Activated CD8-positive, alpha-beta T cell treated with anti-CD3 and anti-CD28 coated beads, Interleukin-2, amount 10 ng/mL, durations not matched to agents 7 days and 5 days (primary cell): ENCODE measurements at regions not wholly inside any gene's neighbourhood (a gene's known extent, or its start where the extent isn't known, plus 50 kb on each side); places are given as distances from the start of the nearest gene placed in this dataset.

Source experiments
- ATAC-seq: fragments of 150-1000 bp; cut with Tn5 transposase; one replicate; pipeline ENCODE4 v1.10.0; 2021; ENCODE audit warnings: moderate library complexity
- CTCF ChIA-PET: fragments of 350-600 bp; sonication (Branson Sonifier 250); formaldehyde crosslinking; loops from one replicate; lab custom pipeline; 2021; ENCODE audit warnings: antibody characterized with exemption; lab: Charles Lee
- POLR2A ChIA-PET: fragments of 350-600 bp; sonication (Branson Sonifier 250); formaldehyde crosslinking; loops from one replicate; lab custom pipeline; 2021; ENCODE audit warnings: antibody characterized with exemption; lab: Charles Lee
- DNase-seq: peaks from one replicate; pipeline ENCODE4 v3.0.0-alpha.2; 2020
- H3K27ac Mint-ChIP-seq: one replicate; pipeline ENCODE4 v1.8.0; 2021; ENCODE audit warnings: mild to moderate bottlenecking, mixed read lengths
- H3K27me3 Mint-ChIP-seq: one replicate; pipeline ENCODE4 v1.8.0; 2021; ENCODE audit warnings: low read depth, mixed read lengths
- H3K36me3 Mint-ChIP-seq: one replicate; pipeline ENCODE4 v1.8.0; 2021; ENCODE audit warnings: low read depth, mixed read lengths
- H3K4me1 Mint-ChIP-seq: one replicate; pipeline ENCODE4 v1.8.0; 2021; ENCODE audit warnings: low read depth, mixed read lengths
- H3K4me3 Mint-ChIP-seq: one replicate; pipeline ENCODE4 v1.8.0; 2021; ENCODE audit warnings: mild to moderate bottlenecking, mixed read lengths
- H3K9me3 Mint-ChIP-seq: one replicate; pipeline ENCODE4 v1.8.0; 2022; ENCODE audit warnings: mixed read lengths; ENCODE audit not compliant: insufficient read depth

- Mint-ChIP-seq H3K9me3 (no peaks in the 10 kb centered on the region), H3K4me3 (no peak overlapping the region), H3K27ac (no peak overlapping the region), H3K4me1 (peaks cover 8% of the 10 kb centered on the region), H3K36me3 (no peaks in the 10 kb centered on the region), H3K27me3 (peaks cover 4% of the 10 kb centered on the region)
- POLR2A ChIA-PET: interaction anchor here (0.9 kb wide), 1 partner anchor 8 kb away, joined by 4 read pairs; no protein-coding TSS in a partner anchor
- ATAC-seq: no peak
- CTCF ChIA-PET: no interaction called here
- no peak for DNase-seq
Observed at GRCh38 chr2:144582651-144583380, 62.9 kb upstream of the ZEB2 start.

DNA sequence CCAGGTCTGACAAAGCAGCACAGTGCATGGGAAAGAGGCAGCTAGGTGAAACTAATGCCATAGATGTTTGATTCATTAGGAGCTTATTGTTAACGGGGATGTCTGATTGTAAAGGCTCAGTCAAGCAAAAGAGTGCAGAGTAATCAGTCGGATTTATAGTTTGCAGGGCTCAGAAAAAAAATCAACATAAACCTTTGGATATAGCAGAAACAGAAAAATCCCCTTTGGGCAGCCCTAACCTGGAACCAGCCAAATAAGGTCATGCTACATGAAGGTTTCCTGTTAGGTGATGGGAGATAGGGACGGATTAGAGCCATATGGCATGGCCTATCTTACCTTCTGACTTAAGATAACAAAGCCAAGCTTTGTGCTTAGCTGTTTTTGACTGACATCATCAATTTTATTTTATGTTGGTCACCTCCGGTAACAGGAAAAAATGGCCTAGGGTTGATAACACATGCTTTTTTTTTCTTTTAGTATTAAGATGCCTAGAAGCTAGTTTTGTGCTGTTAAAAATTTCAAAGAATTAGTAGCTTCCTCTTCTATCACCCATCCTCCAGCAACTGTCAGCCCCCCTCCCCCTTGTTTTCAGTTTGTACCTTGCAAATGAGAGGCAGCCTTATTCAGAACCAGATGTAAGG is 60.7 kb upstream of the ZEB2 start:
- ChIA-PET CTCF (interaction anchor here (0.7 kb wide), 1 partner anchor 13 kb away, joined by 3 read pairs; no protein-coding TSS in a partner anchor), POLR2A (interaction anchor here (0.6 kb wide), 1 partner anchor 12 kb away, joined by 4 read pairs; no protein-coding TSS in a partner anchor)
- H3K4me3 Mint-ChIP-seq: no peak overlapping the region
- H3K27me3 Mint-ChIP-seq: peaks cover 4% of the 10 kb centered on the region
- H3K27ac Mint-ChIP-seq: no peak overlapping the region
- ATAC-seq (no peak), DNase-seq (no peak)
- no peaks in the 10 kb centered on the region for H3K9me3 Mint-ChIP-seq
- peaks cover 8% of the 10 kb centered on the region for H3K4me1 Mint-ChIP-seq
- H3K36me3 Mint-ChIP-seq: no peaks in the 10 kb centered on the region

- H3K4me3 Mint-ChIP-seq: no peak overlapping the region
- POLR2A ChIA-PET: no interaction called here
- DNase-seq (no peak), ATAC-seq (no peak)
- no peaks in the 10 kb centered on the region for H3K9me3 Mint-ChIP-seq
- no peak overlapping the region for H3K27ac Mint-ChIP-seq
- peaks cover 2% of the 10 kb centered on the region for H3K27me3 Mint-ChIP-seq
- peaks cover 8% of the 10 kb centered on the region for H3K4me1 Mint-ChIP-seq
- CTCF ChIA-PET: interaction anchor here (0.7 kb wide), 1 partner anchor 12 kb away, joined by 3 read pairs; no protein-coding TSS in a partner anchor
- H3K36me3 Mint-ChIP-seq: no peaks in the 10 kb centered on the region
Observed at GRCh38 chr2:144579556-144579955, 59.6 kb upstream of the ZEB2 start.

DNA sequence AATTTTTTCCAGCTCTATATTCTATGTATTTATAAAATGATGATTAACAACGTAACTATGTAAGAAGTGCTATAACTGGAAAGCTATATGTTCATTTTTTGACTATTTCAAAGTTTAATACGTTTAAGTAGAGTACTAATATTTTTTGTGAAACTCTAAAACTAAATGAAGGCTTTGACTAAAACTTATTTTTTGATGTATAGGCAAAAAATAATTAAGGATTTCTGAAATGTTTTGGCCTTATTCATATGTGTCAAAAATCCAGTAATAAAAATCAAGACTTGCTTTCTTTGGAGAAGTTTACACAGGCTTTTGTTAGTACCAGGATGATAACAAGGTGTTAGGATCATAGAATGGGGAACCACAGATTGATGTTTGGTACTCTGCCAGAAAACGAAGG is 58.2 kb upstream of the ZEB2 start:
- ChIA-PET CTCF (interaction anchor here (1.1 kb wide), 1 partner anchor 10 kb away, joined by 3 read pairs; no protein-coding TSS in a partner anchor), POLR2A (no interaction called here)
- Mint-ChIP-seq H3K27me3 (no peaks in the 10 kb centered on the region), H3K36me3 (no peaks in the 10 kb centered on the region), H3K4me1 (peaks cover 2% of the 10 kb centered on the region), H3K9me3 (no peaks in the 10 kb centered on the region), H3K27ac (no peak overlapping the region), H3K4me3 (no peak overlapping the region)
- no peak for ATAC-seq
- DNase-seq: no peak

GRCh38 chr2:144572977-144573376 is 53.1 kb upstream of the ZEB2 start:
- Mint-ChIP-seq H3K9me3 (no peaks in the 10 kb centered on the region), H3K36me3 (no peaks in the 10 kb centered on the region)

DNA sequence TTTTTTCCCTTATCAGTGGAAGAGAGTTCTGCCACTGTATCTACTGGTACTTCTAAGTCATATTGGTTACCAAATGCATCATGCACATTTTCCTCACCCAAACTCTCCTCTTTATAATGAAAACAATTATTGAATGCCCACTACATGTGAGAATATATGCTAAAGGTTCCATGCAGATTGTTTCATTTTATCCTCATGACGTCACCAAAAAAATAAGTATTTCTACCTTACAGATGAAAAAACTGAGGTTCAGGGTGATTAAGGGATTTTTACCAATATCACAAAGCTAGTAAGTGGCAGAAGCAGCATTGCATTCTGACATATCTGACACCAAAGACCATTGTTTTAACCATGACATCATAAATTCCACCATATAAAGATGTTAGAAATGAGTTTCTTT is 51.9 kb upstream of the ZEB2 start:
- POLR2A ChIA-PET: interaction anchor here (0.6 kb wide), 1 partner anchor 251 kb away, joined by 3 read pairs; no protein-coding TSS in a partner anchor
- H3K27ac Mint-ChIP-seq: no peak overlapping the region

More at GRCh38 chr2:144572977-144573376, 53.1 kb upstream of the ZEB2 start:
- H3K4me3 Mint-ChIP-seq: no peak overlapping the region
- ATAC-seq (no peak), DNase-seq (no peak)
- H3K4me1 Mint-ChIP-seq: peaks cover 5% of the 10 kb centered on the region
- peaks cover 2% of the 10 kb centered on the region for H3K27me3 Mint-ChIP-seq
- POLR2A ChIA-PET: no interaction called here
- no peak overlapping the region for H3K27ac Mint-ChIP-seq
- CTCF ChIA-PET: interaction anchor here (0.5 to 1.2 kb wide), 2 partner anchors 19 to 231 kb away, joined by 3 read pairs; no protein-coding TSS in a partner anchor

DNA sequence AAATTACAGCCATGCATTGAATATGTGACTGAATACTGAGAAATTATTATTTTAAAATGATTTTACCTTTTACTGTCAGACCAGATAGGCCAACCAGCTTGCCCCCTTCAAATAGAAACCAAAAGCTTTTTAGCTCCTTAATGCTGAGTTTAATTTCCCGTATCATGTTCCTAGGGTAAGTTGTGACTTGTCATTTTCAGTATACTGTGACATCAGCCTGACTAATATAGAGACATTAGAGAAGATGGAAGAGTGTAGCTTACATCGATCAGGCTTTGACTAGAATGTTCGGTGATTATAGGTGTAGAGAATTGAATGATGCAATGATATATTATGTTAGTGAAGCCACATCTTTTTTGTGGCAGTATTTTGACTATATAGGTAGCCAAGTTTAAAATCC is 50.6 kb upstream of the ZEB2 start:
- CTCF ChIA-PET: no interaction called here
- Mint-ChIP-seq H3K9me3 (no peaks in the 10 kb centered on the region), H3K27me3 (peaks cover 2% of the 10 kb centered on the region), H3K4me3 (no peak overlapping the region), H3K36me3 (no peaks in the 10 kb centered on the region), H3K4me1 (peaks cover 5% of the 10 kb centered on the region), H3K27ac (no peak overlapping the region)
- no peak for DNase-seq
- ATAC-seq: no peak
- POLR2A ChIA-PET: no interaction called here

More for the DNA sequence above, 51.9 kb upstream of the ZEB2 start:
- CTCF ChIA-PET: no interaction called here
- no peak for ATAC-seq
- Mint-ChIP-seq H3K4me3 (no peak overlapping the region), H3K4me1 (peaks cover 5% of the 10 kb centered on the region), H3K27me3 (peaks cover 2% of the 10 kb centered on the region), H3K36me3 (no peaks in the 10 kb centered on the region), H3K9me3 (no peaks in the 10 kb centered on the region)
- no peak for DNase-seq
